Kidney epithelial cell (primary cell): ENCODE measurements at regions not wholly inside any gene's neighbourhood (a gene's known extent, or its start where the extent isn't known, plus 50 kb on each side); places are given as distances from the start of the nearest gene placed in this dataset.

Source experiments
- DNase-seq: peaks from one replicate; pipeline ENCODE4 v3.0.0-alpha.2; 2010; ENCODE audit warnings: low read depth
- H3K27me3 ChIP-seq: 2 replicates; pipeline ENCODE4 v1.6.0; 2011; ENCODE audit warnings: low read length; ENCODE audit not compliant: control insufficient read depth, insufficient read depth
- H3K36me3 ChIP-seq: 2 replicates; pipeline ENCODE4 v1.5.1; 2011; ENCODE audit warnings: low read length; ENCODE audit not compliant: control insufficient read depth, insufficient read depth
- H3K4me3 ChIP-seq: 2 replicates; pipeline ENCODE4 v1.5.1; 2011; ENCODE audit warnings: low read depth, mild to moderate bottlenecking, control low read depth, low read length
- CTCF ChIP-seq: IDR thresholded peaks from 2 replicates; pipeline ENCODE4 v1.5.1; 2011; ENCODE audit warnings: mild to moderate bottlenecking, moderate library complexity, low read length, control low read depth, inconsistent platforms; ENCODE audit not compliant: insufficient read depth, poor library complexity, severe bottlenecking

GRCh38 chr3:106214641-106215040, 345.8 kb upstream of the CBLB start:
- no peaks in the 10 kb centered on the region for H3K27me3 ChIP-seq
- H3K4me3 ChIP-seq = no peak overlapping the region
- no peaks in the 10 kb centered on the region for H3K36me3 ChIP-seq
- TF ChIP-seq CTCF = no peak
- DNase-seq = no peak

- Histone ChIP-seq H3K36me3 (no peaks in the 10 kb centered on the region), H3K4me3 (no peak overlapping the region), H3K27me3 (no peaks in the 10 kb centered on the region)
- no peak for DNase-seq
- no peak for TF ChIP-seq CTCF
Observed at GRCh38 chr3:106215047-106215446, 346.2 kb upstream of the CBLB start.

DNA sequence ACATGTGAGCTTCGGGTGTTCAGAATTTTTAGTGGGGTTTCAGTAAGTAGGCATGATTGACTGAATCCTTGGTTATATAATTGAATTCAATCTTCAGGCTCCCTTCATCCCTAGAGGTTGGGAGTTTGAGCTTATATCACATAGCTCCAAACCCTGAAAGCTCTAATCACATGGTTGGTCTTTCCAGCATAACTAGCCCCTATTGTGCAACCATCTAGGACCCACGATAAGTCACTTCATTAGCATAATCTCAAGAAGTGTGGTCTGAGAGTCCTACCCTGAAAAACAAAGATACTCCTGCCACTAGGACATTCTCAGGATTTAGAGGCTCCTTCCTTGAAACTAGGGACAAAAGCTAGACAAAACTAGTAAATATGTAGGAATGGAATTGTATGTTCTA, 348.9 kb upstream of the CBLB start:
- H3K36me3 ChIP-seq = no peaks in the 10 kb centered on the region
- H3K4me3 ChIP-seq = no peak overlapping the region
- H3K27me3 ChIP-seq = no peaks in the 10 kb centered on the region
- no peak for DNase-seq
- no peak for TF ChIP-seq CTCF

GRCh38 chr3:106227068-106227467, 358.3 kb upstream of the CBLB start:
- DNase-seq = no peak
- TF ChIP-seq CTCF = no peak

GRCh38 chr3:106228271-106228670, 359.5 kb upstream of the CBLB start:
- Histone ChIP-seq H3K27me3 (no peaks in the 10 kb centered on the region), H3K4me3 (no peak overlapping the region), H3K36me3 (no peaks in the 10 kb centered on the region)
- DNase-seq = no peak
- TF ChIP-seq CTCF = no peak

More at GRCh38 chr3:106227068-106227467, 358.3 kb upstream of the CBLB start:
- Histone ChIP-seq H3K27me3 (no peaks in the 10 kb centered on the region), H3K36me3 (no peaks in the 10 kb centered on the region), H3K4me3 (no peak overlapping the region)

GRCh38 chr3:106229495-106230278, 360.9 kb upstream of the CBLB start:
- Histone ChIP-seq H3K36me3 (no peaks in the 10 kb centered on the region), H3K27me3 (no peaks in the 10 kb centered on the region)
- no peak for TF ChIP-seq CTCF

More at GRCh38 chr3:106229495-106230278, 360.9 kb upstream of the CBLB start:
- H3K4me3 ChIP-seq = no peak overlapping the region
- DNase-seq = no peak
